Activated T-helper 1 cell treated with Interleukin-2 at 50 U/mL for 16 hours (primary cell): ENCODE measurements at regions not wholly inside any gene's neighbourhood (a gene's known extent, or its start where the extent isn't known, plus 50 kb on each side); places are given as distances from the start of the nearest gene placed in this dataset.

ENCODE experiments used
- DNase-seq: peaks from one replicate; pipeline ENCODE4 v3.0.0-alpha.2; 2020; ENCODE audit warnings: low read depth

GRCh38 chr9:99365233-99365980 is 143.3 kb downstream of the SEC61B start:
- DNase-seq = no peak

GRCh38 chr9:99366183-99366582 is 144.1 kb downstream of the SEC61B start:
- no peak for DNase-seq

- DNase-seq = no peak
Observed at GRCh38 chr9:99366621-99367020, 144.5 kb downstream of the SEC61B start.

- no peak for DNase-seq
Observed at GRCh38 chr9:99368341-99369326, 146.6 kb downstream of the SEC61B start.

- no peak for DNase-seq
Observed at GRCh38 chr9:99369327-99369722, 147.2 kb downstream of the SEC61B start.

DNA sequence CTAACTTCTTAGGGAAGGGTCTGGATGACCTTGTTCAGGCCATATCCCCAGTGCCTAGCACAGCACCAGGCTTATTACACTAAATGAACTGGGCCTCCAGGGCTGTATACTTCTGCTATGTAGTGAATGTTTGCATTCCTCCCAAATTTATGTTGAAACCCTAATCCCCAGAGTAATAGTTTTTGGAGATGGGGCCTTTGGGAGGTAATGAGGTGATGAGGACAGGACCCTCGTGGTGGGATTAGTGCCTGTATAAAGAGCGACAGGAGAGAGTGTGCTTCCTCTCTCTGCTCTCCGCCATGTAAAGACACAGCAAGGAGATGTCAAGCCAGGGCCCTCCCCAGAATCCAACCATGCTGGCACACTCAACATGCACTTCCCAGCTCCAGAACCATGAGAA is 148.3 kb downstream of the SEC61B start:
- DNase-seq = no peak

- DNase-seq = no peak
Observed at GRCh38 chr9:99371376-99371775, 149.3 kb downstream of the SEC61B start.

DNA sequence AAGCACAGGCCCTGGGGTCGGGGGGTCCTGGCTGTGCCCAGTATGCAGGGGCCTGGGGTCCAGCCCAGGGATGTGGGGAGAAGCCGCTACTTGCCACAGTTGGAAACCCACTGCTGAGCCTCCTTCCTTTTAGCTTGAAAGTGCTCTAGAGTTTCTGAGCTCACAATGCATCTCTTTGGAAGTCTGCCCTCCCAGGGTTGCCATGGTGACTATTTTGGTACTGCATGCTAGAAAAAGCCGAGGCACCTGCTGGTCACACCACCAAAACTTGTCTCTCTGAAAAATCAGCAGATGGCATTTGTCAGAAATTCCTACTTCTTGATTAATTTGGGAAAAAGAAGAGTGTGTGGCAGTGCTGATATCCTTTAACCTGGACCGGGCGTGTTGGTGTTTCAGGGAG is 151.8 kb downstream of the SEC61B start:
- no peak for DNase-seq

- no peak for DNase-seq
Observed at GRCh38 chr9:99374793-99375192, 152.7 kb downstream of the SEC61B start.

DNA sequence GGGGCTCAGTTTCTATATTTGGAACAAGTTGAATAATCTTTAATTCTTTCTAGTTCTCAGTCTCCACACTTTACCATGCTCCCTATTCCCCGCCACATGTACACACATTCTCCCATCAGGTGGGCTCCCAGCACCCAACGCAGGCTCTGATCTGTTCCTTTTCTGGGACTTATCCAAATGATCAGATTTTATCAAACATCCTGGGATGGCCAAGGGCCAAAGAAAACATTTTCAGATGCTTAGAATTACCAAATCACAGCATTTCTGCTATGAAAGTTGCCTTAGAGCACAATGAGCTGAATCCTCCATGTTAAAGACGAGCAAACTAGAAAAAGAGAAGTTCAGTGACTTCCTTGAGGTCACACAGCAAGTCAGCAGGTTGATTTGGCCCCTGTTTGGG is 153.4 kb downstream of the SEC61B start:
- no peak for DNase-seq

DNA sequence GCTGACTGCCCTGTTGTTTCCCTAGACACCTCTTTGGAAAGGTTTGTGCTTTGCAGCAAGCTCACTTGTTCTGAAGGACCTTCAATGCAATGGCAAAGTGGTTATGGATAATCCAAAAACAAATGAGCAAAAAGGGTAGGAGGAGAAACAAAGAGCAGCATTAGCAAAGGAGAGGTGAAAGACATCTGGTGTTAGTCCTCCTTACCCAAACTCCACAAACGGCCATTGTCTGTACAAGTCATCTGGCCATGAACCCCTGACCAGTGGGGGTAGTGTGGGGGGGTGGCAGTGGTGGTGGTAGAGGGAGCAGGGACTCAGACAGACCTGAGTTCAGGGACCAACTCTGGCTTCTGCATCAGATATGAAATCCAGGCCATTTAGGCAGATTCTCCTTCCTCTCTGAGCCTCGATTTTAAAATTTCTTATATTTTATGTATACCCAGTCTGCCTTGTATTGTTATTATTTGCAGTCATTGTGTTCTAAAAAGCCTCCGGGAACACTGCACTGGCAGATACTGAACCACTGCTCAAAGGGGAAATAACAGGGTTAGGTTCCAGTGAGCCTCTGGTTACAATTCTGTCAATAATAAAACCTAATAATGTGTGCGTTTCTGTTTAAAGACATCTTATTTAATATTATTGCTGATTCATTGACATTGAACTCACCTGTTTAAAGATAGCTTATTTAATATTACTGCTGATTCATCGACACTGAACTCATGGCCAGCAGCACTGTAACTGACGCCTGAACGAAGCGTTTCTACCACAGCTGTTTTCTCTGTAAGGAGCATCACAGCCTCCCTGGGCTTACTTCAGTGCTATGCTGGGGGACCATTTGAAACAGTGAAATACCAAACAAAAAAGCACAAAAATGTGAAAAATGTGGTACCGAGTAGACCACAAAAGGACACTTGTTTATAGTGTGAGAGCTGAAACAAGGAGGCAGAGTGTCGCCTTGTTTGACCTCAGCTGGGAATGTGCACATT is 156.0 kb downstream of the SEC61B start:
- DNase-seq = no peak

DNA sequence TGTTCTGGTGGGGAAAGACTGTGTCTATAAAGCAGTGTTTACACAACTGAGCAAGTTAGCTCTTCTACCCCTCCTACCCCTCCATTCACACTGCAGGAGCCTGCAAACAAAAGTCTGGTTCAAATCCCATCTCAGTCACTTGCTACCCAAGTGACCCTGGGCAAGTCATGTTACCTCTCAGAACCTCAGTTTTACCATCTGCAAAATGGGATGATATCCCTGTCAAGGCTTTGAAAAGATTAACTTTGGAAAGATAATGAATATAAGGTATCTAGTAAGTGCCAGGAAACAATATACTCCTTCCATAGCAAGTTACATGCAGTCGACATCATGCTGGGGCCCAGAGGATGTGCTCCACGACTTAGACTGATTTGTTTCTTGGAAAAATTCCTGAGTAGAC is 161.5 kb downstream of the SEC61B start:
- DNase-seq = no peak

DNA sequence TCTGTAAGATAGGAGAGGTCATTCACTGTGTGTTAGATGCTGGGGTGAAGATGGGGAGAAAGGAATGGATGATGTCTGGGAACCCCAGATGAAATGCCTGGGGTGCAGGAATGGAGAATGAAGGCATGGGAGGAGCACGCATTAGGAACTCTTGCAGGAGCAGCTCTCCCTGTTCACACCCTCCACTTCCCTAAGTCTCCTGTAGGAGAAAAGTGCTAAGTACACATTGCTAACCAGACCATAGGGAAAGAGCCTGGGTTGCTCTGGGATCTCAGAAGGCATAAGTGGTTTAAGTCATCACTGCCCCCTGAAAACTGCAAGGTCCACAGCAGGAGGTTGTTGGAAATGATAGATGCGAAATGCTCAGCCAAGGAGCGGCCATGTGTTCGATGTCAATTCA is 163.1 kb downstream of the SEC61B start:
- DNase-seq = no peak

- no peak for DNase-seq
Observed at GRCh38 chr9:99385814-99386279, 163.8 kb downstream of the SEC61B start.

DNA sequence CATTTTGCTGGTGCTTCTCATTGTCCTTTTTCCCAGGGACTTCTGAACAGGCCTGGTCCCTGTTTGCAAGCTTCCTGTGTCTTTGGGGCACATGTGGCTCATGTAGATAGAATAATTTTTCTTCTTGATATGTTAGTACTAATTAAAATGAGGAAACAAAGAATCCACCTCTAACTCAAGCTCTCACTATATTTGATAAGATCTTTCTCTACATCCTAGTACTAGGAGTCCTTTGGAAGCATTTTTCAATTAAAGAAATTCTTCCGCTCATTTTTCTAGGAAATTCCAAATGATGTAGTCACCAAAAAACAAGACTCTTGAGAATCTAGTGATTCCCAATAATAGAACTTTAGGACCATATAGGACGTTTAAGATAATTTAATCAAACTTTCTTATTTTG is 165.3 kb downstream of the SEC61B start:
- DNase-seq = no peak

DNA sequence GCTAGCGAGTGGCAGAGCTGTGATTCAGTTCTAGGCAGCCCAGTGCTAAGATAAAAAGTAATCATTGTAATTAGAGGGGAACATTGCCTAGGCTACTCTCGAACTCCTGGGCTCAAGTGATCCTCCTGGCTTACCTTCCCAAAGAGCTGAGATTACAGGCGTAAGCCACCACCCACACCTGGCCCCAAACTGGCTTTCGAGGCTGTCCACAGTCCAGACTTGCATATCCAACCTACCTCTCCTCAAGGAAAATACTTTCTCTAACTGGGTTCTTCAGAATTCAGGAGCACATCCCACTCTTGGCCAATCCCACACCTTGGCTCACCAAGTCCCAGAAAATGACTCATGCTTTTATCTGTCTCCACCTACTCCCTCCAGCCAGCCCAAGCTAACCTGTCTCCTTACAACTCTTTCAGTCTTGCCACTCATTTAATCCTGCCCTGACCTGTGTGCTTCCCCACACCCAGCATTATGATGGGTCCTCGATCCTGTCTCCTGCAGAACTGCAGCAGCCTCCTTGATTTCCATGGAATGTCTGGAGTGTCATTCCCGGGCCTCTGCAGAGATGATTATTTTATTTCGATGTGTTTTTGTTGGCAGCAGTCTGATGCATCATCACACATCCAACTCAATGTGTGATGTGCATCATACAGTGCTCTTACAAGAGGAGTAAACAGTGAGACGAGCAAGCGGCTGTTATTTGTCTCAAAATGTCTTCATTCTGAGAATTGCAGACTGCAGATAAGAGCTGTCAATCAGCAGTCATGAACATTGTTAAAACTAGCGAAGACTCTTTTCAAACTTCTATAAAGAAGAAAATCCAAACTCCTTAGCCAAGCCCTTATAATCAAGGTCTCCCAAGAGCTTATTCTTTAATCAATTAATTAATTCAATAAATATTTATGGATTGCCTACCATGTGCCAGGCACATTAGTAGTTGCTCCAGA is 167.3 kb downstream of the SEC61B start:
- no peak for DNase-seq

GRCh38 chr9:99391937-99392594 is 170.0 kb downstream of the SEC61B start:
- no peak for DNase-seq

- DNase-seq = no peak
Observed at GRCh38 chr9:99392986-99393385, 170.9 kb downstream of the SEC61B start.

GRCh38 chr9:99393993-99394392 is 171.9 kb downstream of the SEC61B start:
- no peak for DNase-seq

DNA sequence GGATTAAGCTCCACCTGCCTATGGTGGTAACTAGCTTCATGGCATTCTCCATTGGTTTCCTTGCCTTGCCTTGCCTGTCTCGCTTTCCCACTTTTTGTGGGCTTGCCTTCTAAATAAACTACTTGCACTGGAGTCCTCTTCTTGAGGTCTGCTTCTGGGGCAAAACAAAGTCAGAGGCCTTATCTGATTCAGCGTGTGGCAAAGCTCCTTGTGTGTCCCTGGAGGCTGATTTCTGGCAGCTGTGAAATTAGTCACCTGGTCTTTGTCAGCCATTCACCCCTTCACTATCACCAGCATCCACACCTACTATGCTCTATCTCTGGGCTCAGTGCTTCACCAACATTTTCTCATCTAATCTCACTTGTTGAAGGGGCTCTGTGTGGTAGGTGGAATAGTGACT is 176.2 kb downstream of the SEC61B start:
- DNase-seq = no peak
